NT2/D1 (cell line): ENCODE measurements at regions not wholly inside any gene's neighbourhood (a gene's known extent, or its start where the extent isn't known, plus 50 kb on each side); places are given as distances from the start of the nearest gene placed in this dataset.

Source experiments
- SUZ12 ChIP-seq: IDR thresholded peaks from 2 replicates; pipeline ENCODE4 v1.6.1; 2011; ENCODE audit not compliant: insufficient read length, insufficient read depth; ENCODE audit errors: extremely low read depth
- ZNF274 ChIP-seq: IDR thresholded peaks from 2 replicates; pipeline ENCODE4 v1.6.1; 2011; ENCODE audit warnings: mild to moderate bottlenecking, low read depth, low read length

- TF ChIP-seq ZNF274: no peak
- no peak for TF ChIP-seq SUZ12
Measured at GRCh38 chr2:156959481-156959880, 298.0 kb upstream of the GALNT5 start.
